Large intestine (tissue), 3 donors: ENCODE measurements at regions not wholly inside any gene's neighbourhood (a gene's known extent, or its start where the extent isn't known, plus 50 kb on each side); places are given as distances from the start of the nearest gene placed in this dataset.

Experiments used
- DNase-seq, 2 donors: peaks; one replicate each; pipeline versions ENCODE4 v3.0.0 to v3.0.0-alpha.2; 2013
- H3K27ac ChIP-seq: one replicate; pipeline ENCODE4 v1.5.1; 2013; ENCODE audit warnings: low read length
- H3K27me3 ChIP-seq: 2 replicates; pipeline ENCODE4 v1.6.1; 2013; ENCODE audit warnings: low read length; ENCODE audit not compliant: control insufficient read depth, insufficient read depth
- H3K36me3 ChIP-seq: 2 replicates; pipeline ENCODE4 v1.6.1; 2013; ENCODE audit warnings: low read length; ENCODE audit not compliant: control insufficient read depth, insufficient read depth
- H3K4me1 ChIP-seq: one replicate; pipeline ENCODE4 v1.6.1; 2013; ENCODE audit warnings: low read length; ENCODE audit not compliant: control insufficient read depth, insufficient read depth
- H3K4me3 ChIP-seq: one replicate; pipeline ENCODE4 v1.5.1; 2013; ENCODE audit warnings: low read length
- H3K9me3 ChIP-seq: one replicate; pipeline ENCODE4 v1.6.1; 2013; ENCODE audit warnings: mild to moderate bottlenecking, low read depth, low read length, moderate library complexity; ENCODE audit not compliant: control insufficient read depth
- WGBS: methylation state at CpG from one replicate; pipeline ENCODE4 v1.1.5; 2013; ENCODE audit warnings: low lambda C conversion rate; ENCODE audit not compliant: insufficient coverage; 5-methylcytosine and 5-hydroxymethylcytosine counted together

DNA sequence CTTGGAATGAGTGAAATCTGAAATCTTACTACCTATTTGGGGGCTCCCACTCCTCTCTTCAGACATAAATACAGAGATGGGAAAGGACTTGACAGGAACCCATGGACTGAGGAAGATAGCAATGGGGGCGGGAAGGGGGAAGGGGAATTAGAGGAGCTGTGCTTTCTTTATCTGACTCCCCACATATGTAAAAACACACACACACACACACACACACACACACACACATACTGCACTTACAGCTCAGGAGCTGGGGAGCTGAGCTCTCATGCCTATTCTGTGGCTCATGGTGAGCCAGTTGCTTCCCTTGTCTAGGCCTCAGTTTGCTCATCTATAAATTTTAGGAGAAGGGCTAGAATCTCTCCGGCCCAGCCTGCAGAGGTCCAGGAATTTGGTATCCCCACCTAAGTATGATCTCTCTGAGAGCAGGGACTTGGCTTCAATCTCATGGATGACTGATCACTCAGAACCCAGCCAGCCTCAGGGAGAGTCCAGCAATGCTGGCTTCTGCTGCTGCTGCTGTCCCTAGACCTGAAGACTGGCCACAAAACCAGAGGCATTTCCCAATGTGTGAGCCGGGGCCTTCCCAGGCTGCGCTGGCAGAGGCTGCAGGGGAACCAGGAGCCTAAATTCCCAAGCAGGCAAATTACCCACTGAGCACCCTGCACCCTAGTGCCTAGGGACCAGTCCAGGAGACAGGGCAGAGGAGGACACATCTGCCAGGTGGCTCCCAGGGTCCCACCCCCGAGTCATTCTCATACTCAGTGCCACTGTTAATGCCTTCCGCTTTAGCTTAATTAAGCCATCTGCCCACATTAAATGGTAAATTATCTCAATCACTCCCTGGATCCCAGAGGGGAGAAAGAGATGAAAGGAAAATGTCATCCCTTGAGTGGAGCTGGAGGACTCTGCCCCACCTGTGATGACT is 57.5 kb upstream of the RBM15 start:
- Histone ChIP-seq H3K27ac (no peak overlapping the region), H3K27me3 (no peaks in the 10 kb centered on the region), H3K36me3 (no peaks in the 10 kb centered on the region), H3K9me3 (no peaks in the 10 kb centered on the region), H3K4me1 (no peaks in the 10 kb centered on the region), H3K4me3 (no peak overlapping the region)
- DNase-seq, result no peak
- no CpG with 5 or more reads among the region's 6 CpGs for WGBS

DNA sequence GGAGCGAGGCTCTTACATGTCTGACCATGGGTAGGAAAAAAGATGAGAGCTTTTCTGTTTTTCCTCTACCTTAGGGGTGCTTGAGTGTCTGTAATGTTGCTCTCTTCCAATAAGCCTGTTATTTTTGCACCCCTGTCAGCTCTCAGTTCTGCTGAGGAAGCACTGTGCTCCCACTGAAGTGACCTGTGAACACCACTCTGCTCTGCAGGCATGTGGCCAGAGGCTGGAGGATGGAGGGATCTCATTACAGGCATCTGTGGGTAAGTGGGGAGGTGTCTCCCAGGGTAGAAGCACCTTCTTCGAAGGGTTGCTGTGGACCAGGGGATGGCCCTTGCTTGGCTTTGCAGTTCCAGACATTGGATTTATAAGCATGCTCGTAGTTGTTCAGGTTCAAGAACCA is 56.8 kb upstream of the RBM15 start:
- no peaks in the 10 kb centered on the region for H3K36me3 ChIP-seq
- no peak for DNase-seq
- WGBS, result no CpG with 5 or more reads among the region's 3 CpGs

DNA sequence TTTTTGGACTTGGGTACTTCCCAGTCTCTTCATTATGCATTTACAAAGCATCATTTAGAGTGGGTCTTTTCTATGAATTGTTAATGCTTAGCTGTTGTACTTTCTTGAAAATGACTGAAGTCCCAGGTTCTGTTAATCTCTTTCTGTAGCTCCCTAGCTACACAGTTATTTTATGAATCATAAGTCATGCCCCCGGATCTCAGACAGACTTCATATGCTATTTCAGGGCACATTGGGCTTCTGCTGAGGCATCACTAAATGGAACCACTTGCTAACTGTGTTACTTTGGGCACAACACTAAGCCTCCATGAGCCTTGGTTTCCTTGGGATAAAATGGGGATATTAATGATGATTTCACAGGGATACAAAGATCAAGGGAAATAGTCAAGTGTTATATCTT is 55.5 kb upstream of the RBM15 start:
- Histone ChIP-seq H3K27me3 (no peaks in the 10 kb centered on the region), H3K36me3 (no peaks in the 10 kb centered on the region), H3K4me1 (no peaks in the 10 kb centered on the region), H3K4me3 (no peak overlapping the region), H3K9me3 (no peaks in the 10 kb centered on the region), H3K27ac (no peak overlapping the region)
- no peak for DNase-seq
- no CpG with 5 or more reads among the region's 1 CpG for whole genome bisulfite sequencing

More for the DNA sequence above, 56.8 kb upstream of the RBM15 start:
- H3K27ac ChIP-seq, result no peak overlapping the region
- no peaks in the 10 kb centered on the region for H3K4me1 ChIP-seq
- H3K4me3 ChIP-seq, result no peak overlapping the region
- H3K27me3 ChIP-seq, result no peaks in the 10 kb centered on the region
- H3K9me3 ChIP-seq, result no peaks in the 10 kb centered on the region

DNA sequence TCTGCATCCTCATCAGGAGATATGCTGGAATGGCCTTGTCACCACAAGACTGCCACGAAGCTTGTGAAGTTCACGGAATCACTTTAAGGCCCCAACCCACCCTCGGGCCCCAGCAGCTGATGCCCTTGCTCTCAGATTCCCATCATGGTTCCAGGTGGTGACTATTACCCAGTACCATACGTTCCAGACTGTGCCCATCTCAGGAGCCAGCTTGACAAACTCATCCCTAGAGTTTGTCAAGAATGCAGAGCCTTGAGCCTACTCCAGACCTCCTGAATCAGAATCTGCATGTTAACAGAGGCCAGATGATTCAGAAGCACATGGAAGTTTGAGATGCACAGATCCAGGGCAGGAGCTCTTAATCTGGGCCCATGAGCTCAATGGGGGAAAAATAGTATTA is 53.9 kb upstream of the RBM15 start:
- DNase-seq, result no peak
- Histone ChIP-seq H3K27me3 (no peaks in the 10 kb centered on the region), H3K4me1 (no peaks in the 10 kb centered on the region), H3K27ac (no peak overlapping the region), H3K9me3 (no peaks in the 10 kb centered on the region), H3K36me3 (no peaks in the 10 kb centered on the region), H3K4me3 (no peak overlapping the region)
- WGBS, result no CpG with 5 or more reads among the region's 4 CpGs

- peaks cover 6% of the 10 kb centered on the region for H3K4me1 ChIP-seq
- no peaks in the 10 kb centered on the region for H3K27me3 ChIP-seq
- H3K27ac ChIP-seq, result no peak overlapping the region
- WGBS, result no CpG with 5 or more reads among the region's 2 CpGs
- no peaks in the 10 kb centered on the region for H3K9me3 ChIP-seq
- no peak overlapping the region for H3K4me3 ChIP-seq
- no peak for DNase-seq
- no peaks in the 10 kb centered on the region for H3K36me3 ChIP-seq
These were observed 52.6 kb upstream of the RBM15 start for GRCh38 chr1:110286564-110286963.

DNA sequence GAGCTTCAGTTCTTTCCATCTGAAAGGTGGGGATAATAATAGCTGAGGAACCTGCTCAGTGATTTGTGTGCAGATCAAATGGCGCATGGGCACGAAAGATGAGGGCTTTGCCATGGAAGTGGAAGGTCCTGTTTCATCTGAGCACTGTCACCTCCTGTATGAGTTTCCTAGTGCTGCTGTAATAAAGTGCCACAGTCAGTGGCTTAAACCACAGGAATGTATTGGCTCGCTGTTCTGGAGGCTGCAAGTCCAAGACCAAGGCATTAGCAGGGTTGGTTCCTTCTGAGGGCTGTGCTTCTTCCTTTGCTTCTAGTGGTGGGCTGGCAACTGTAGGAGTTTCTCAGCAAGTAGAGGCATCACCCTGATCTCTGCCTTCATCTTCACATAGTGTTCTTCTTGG is 51.1 kb upstream of the RBM15 start:
- no peaks in the 10 kb centered on the region for H3K27me3 ChIP-seq
- no peak overlapping the region for H3K4me3 ChIP-seq
- H3K9me3 ChIP-seq, result no peaks in the 10 kb centered on the region
- no peak for DNase-seq
- no peak overlapping the region for H3K27ac ChIP-seq
- WGBS, result no CpG with 5 or more reads among the region's 3 CpGs
- peaks cover 7% of the 10 kb centered on the region for H3K4me1 ChIP-seq
- H3K36me3 ChIP-seq, result no peaks in the 10 kb centered on the region
